ENCODE measurements at regions not wholly inside any gene's neighbourhood (a gene's known extent, or its start where the extent isn't known, plus 50 kb on each side); places are given as distances from the start of the nearest gene placed in this dataset.

DNA sequence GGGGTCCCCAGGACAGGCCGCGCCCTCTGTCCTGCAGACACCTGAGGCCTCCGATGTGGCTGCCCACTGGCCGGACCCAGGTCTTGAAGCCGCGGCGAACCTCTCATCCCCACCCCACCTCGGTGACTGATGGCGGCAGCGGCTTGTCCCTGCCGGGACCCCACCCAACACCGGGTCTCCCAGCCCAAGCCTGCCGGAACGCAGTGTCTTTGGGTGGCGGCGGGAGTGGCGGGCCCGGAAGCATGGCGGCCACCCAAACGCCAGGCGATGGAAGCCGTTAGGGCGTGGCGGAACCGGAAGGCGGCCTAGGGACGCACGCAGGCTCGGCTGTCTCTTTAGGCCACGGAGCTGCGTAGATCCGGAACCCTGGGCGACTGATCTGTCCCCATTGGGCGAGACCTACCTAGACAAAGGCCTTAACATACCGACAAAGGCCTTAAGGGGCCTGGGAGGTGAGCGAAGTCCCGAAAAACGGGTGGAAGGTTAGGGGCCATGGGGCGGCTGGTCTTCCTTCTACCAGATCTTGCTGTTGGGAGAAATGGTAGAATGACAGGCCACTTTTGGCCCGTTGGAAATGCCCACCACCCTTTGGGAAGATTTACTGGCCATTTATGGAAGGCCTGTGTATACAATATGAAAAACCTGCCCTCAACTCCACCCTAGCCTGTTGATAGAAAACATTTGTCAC is 94.6 kb upstream of the SMC2 start (continued):
- TF ChIP-seq GABPA (IDR thresholded peaks at IDR 0.05; ENCODE audit: borderline replicate concordance, insufficient read depth, low read length) (no peak), TEAD4 (IDR thresholded peaks at IDR 0.05; ENCODE audit: low read depth, low read length) (no peak), KDM4A (IDR thresholded peaks at IDR 0.05; ENCODE audit: low read depth, low read length, severe bottlenecking) (no peak), TAF7 (optimal IDR thresholded peaks at IDR 0.05; ENCODE audit: borderline replicate concordance, low read depth, low read length) (no peak), CHD1 (IDR thresholded peaks at IDR 0.05; ENCODE audit: low read depth, low read length) (no peak), EP300 (IDR thresholded peaks at IDR 0.05; ENCODE audit: borderline replicate concordance in 1 of 2, low read depth in 2 of 2, low read length in 2 of 2) (no peak), HDAC6 (IDR thresholded peaks at IDR 0.05; ENCODE audit: low read depth, low read length) (no peak)
- TF ChIP-seq, protein P1, sequence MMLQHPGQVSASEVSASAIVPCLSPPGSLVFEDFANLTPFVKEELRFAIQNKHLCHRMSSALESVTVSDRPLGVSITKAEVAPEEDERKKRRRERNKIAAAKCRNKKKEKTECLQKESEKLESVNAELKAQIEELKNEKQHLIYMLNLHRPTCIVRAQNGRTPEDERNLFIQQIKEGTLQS (IDR thresholded peaks at IDR 0.05; ENCODE audit: insufficient read depth, low read depth, low read length) = no peak
- TF ChIP-seq, protein P2, sequence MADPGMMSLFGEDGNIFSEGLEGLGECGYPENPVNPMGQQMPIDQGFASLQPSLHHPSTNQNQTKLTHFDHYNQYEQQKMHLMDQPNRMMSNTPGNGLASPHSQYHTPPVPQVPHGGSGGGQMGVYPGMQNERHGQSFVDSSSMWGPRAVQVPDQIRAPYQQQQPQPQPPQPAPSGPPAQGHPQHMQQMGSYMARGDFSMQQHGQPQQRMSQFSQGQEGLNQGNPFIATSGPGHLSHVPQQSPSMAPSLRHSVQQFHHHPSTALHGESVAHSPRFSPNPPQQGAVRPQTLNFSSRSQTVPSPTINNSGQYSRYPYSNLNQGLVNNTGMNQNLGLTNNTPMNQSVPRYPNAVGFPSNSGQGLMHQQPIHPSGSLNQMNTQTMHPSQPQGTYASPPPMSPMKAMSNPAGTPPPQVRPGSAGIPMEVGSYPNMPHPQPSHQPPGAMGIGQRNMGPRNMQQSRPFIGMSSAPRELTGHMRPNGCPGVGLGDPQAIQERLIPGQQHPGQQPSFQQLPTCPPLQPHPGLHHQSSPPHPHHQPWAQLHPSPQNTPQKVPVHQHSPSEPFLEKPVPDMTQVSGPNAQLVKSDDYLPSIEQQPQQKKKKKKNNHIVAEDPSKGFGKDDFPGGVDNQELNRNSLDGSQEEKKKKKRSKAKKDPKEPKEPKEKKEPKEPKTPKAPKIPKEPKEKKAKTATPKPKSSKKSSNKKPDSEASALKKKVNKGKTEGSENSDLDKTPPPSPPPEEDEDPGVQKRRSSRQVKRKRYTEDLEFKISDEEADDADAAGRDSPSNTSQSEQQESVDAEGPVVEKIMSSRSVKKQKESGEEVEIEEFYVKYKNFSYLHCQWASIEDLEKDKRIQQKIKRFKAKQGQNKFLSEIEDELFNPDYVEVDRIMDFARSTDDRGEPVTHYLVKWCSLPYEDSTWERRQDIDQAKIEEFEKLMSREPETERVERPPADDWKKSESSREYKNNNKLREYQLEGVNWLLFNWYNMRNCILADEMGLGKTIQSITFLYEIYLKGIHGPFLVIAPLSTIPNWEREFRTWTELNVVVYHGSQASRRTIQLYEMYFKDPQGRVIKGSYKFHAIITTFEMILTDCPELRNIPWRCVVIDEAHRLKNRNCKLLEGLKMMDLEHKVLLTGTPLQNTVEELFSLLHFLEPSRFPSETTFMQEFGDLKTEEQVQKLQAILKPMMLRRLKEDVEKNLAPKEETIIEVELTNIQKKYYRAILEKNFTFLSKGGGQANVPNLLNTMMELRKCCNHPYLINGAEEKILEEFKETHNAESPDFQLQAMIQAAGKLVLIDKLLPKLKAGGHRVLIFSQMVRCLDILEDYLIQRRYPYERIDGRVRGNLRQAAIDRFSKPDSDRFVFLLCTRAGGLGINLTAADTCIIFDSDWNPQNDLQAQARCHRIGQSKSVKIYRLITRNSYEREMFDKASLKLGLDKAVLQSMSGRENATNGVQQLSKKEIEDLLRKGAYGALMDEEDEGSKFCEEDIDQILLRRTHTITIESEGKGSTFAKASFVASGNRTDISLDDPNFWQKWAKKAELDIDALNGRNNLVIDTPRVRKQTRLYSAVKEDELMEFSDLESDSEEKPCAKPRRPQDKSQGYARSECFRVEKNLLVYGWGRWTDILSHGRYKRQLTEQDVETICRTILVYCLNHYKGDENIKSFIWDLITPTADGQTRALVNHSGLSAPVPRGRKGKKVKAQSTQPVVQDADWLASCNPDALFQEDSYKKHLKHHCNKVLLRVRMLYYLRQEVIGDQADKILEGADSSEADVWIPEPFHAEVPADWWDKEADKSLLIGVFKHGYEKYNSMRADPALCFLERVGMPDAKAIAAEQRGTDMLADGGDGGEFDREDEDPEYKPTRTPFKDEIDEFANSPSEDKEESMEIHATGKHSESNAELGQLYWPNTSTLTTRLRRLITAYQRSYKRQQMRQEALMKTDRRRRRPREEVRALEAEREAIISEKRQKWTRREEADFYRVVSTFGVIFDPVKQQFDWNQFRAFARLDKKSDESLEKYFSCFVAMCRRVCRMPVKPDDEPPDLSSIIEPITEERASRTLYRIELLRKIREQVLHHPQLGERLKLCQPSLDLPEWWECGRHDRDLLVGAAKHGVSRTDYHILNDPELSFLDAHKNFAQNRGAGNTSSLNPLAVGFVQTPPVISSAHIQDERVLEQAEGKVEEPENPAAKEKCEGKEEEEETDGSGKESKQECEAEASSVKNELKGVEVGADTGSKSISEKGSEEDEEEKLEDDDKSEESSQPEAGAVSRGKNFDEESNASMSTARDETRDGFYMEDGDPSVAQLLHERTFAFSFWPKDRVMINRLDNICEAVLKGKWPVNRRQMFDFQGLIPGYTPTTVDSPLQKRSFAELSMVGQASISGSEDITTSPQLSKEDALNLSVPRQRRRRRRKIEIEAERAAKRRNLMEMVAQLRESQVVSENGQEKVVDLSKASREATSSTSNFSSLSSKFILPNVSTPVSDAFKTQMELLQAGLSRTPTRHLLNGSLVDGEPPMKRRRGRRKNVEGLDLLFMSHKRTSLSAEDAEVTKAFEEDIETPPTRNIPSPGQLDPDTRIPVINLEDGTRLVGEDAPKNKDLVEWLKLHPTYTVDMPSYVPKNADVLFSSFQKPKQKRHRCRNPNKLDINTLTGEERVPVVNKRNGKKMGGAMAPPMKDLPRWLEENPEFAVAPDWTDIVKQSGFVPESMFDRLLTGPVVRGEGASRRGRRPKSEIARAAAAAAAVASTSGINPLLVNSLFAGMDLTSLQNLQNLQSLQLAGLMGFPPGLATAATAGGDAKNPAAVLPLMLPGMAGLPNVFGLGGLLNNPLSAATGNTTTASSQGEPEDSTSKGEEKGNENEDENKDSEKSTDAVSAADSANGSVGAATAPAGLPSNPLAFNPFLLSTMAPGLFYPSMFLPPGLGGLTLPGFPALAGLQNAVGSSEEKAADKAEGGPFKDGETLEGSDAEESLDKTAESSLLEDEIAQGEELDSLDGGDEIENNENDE (IDR thresholded peaks at IDR 0.05; ENCODE audit: insufficient replicate concordance, low read length) = no peak
